Spleen (tissue), 7 donors: ENCODE measurements at regions not wholly inside any gene's neighbourhood (a gene's known extent, or its start where the extent isn't known, plus 50 kb on each side); places are given as distances from the start of the nearest gene placed in this dataset.
"Not testable (repeated sequence)": the region's sequence is repeated elsewhere in the genome, so short reads cannot be mapped to it uniquely, and the experiment has no call there.

Experiments
- POLR2A ChIP-seq, 3 donors: fragments of 450-650 bp; IDR thresholded peaks; one replicate each; pipeline ENCODE4 v1.5.1; 2017; ENCODE audit warnings: antibody characterized with exemption in 3 of 3, mild to moderate bottlenecking in 1 of 3
- POLR2AphosphoS5 ChIP-seq, 3 donors: sonication (generic); formaldehyde crosslinking; IDR thresholded peaks; one replicate each; pipeline ENCODE4 v1.5.1; 2017; ENCODE audit warnings: antibody characterized with exemption in 3 of 3
- TF ChIP-seq, protein P1 (sequence below), 11 experiments: fragments of 200-600 bp in 7 of 11; fragments of 450-650 bp in 4 of 11; sonication (generic) in 4 of 11; IDR thresholded peaks in 8 of 11; conservative IDR thresholded peaks in 3 of 11; 1 replicate in 7 of 11; 2 replicates in 4 of 11; pipeline versions ENCODE4 v1.4.0 to v1.8.0; 2016 to 2021; ENCODE audit warnings: antibody characterized with exemption in 11 of 11, inconsistent platforms in 4 of 11, mild to moderate bottlenecking in 1 of 11
- donor health status: DM: no; HTN: no; CAD: no; lungs with moderate emphysema.
- donor health status: DM: no; HTN: no; CAD: no.
- donor health status: DM: no; HTN: no; CAD: no.

DNA sequence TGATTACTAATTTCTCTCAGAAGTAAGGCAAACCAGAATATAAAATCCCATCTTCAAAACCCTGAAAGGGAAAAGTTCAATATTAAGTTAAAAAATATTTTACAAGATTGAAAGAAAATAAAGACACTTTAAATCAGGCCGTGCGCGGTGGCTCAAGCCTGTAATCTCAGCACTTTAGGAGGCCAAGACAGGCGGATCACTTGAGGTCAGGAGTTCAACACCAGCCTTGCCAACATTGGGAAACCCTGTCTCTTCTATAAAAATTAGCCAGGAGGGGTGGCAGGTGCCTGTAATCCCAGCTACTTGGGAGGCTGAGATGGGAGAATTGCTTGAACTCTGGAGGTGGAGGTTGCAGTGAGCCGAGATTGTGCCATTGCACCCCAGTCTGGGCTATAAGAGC, 364.6 kb upstream of the PIK3R1 start:
- TF ChIP-seq, protein P1, sequence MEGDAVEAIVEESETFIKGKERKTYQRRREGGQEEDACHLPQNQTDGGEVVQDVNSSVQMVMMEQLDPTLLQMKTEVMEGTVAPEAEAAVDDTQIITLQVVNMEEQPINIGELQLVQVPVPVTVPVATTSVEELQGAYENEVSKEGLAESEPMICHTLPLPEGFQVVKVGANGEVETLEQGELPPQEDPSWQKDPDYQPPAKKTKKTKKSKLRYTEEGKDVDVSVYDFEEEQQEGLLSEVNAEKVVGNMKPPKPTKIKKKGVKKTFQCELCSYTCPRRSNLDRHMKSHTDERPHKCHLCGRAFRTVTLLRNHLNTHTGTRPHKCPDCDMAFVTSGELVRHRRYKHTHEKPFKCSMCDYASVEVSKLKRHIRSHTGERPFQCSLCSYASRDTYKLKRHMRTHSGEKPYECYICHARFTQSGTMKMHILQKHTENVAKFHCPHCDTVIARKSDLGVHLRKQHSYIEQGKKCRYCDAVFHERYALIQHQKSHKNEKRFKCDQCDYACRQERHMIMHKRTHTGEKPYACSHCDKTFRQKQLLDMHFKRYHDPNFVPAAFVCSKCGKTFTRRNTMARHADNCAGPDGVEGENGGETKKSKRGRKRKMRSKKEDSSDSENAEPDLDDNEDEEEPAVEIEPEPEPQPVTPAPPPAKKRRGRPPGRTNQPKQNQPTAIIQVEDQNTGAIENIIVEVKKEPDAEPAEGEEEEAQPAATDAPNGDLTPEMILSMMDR (IDR thresholded peaks at IDR 0.05 in 8 of 11, conservative IDR thresholded peaks at IDR 0.05 in 3 of 11): not testable (repeated sequence)
- not testable (repeated sequence) for TF ChIP-seq POLR2A, POLR2AphosphoS5 (IDR thresholded peaks at IDR 0.05)
